GM23338 (cell line): ENCODE measurements at regions not wholly inside any gene's neighbourhood (a gene's known extent, or its start where the extent isn't known, plus 50 kb on each side); places are given as distances from the start of the nearest gene placed in this dataset.

ENCODE experiments used
- ATAC-seq: fragments of 200-7000 bp; cut with Tn5 transposase; 3 replicates; pipeline ENCODE4 v1.9.1; 2020
- DNase-seq: peaks from one replicate; pipeline ENCODE4 v3.0.0-alpha.2; 2015; ENCODE audit warnings: low spot score
- H2AFZ ChIP-seq: fragments of 200-600 bp; sonication (generic); 2 replicates; pipeline ENCODE4 v1.8.0; 2016; ENCODE audit warnings: antibody characterized with exemption, mild to moderate bottlenecking, moderate library complexity
- H3F3A ChIP-seq: fragments of 200-600 bp; sonication (generic); replicated peaks from 2 replicates; pipeline ENCODE4 v1.8.0; 2017; ENCODE audit warnings: antibody characterized with exemption, mixed run types, low read depth
- H3K27ac ChIP-seq: fragments of 200-600 bp; sonication (generic); 2 replicates; pipeline ENCODE4 v1.6.1; 2016; ENCODE audit warnings: low read depth
- H3K27me3 ChIP-seq: fragments of 200-600 bp; sonication (generic); 2 replicates; pipeline ENCODE4 v1.8.0; 2016; ENCODE audit warnings: mild to moderate bottlenecking, mixed run types, moderate library complexity; ENCODE audit not compliant: insufficient read depth
- H3K36me3 ChIP-seq: fragments of 200-600 bp; sonication (generic); 2 replicates; pipeline ENCODE4 v1.8.0; 2016; ENCODE audit warnings: mild to moderate bottlenecking; ENCODE audit not compliant: insufficient read depth
- H3K4me1 ChIP-seq: fragments of 200-600 bp; sonication (generic); 2 replicates; pipeline ENCODE4 v1.8.0; 2016; ENCODE audit warnings: mild to moderate bottlenecking, moderate library complexity; ENCODE audit not compliant: insufficient read depth
- H3K4me2 ChIP-seq: fragments of 200-600 bp; sonication (generic); 2 replicates; pipeline ENCODE4 v1.7.1; 2017; ENCODE audit warnings: mixed run types
- H3K4me3 ChIP-seq: fragments of 200-600 bp; sonication (generic); 2 replicates; pipeline ENCODE4 v1.6.1; 2016; ENCODE audit warnings: mixed run types
- H3K79me2 ChIP-seq: fragments of 200-600 bp; sonication (generic); replicated peaks from 2 replicates; pipeline ENCODE4 v1.8.0; 2017; ENCODE audit warnings: mild to moderate bottlenecking; ENCODE audit not compliant: insufficient read depth
- H3K9me2 ChIP-seq: fragments of 200-600 bp; sonication (generic); 2 replicates; pipeline ENCODE4 v1.8.0; 2017; ENCODE audit not compliant: insufficient read depth
- H4K20me1 ChIP-seq: fragments of 200-600 bp; sonication (generic); replicated peaks from 2 replicates; pipeline ENCODE4 v1.8.0; 2017; ENCODE audit warnings: mild to moderate bottlenecking; ENCODE audit not compliant: insufficient read depth
- H3K27ac Mint-ChIP-seq: 2 replicates; pipeline ENCODE4 v1.8.0; 2020; ENCODE audit warnings: inconsistent platforms, mild to moderate bottlenecking, moderate library complexity, mixed read lengths
- H3K27me3 Mint-ChIP-seq: 3 replicates; pipeline ENCODE4 v1.8.0; 2022; ENCODE audit warnings: low read depth, mild to moderate bottlenecking, moderate library complexity, mixed read lengths, inconsistent platforms; ENCODE audit not compliant: insufficient read depth, poor library complexity
- H3K36me3 Mint-ChIP-seq: 3 replicates; pipeline ENCODE4 v1.8.0; 2021; ENCODE audit warnings: low read depth, mild to moderate bottlenecking, inconsistent platforms, moderate library complexity, mixed read lengths
- H3K4me1 Mint-ChIP-seq: 3 replicates; pipeline ENCODE4 v1.8.0; 2020; ENCODE audit warnings: mild to moderate bottlenecking, inconsistent platforms, mixed read lengths
- H3K4me3 Mint-ChIP-seq: 3 replicates; pipeline ENCODE4 v1.8.0; 2021; ENCODE audit warnings: moderate library complexity, mild to moderate bottlenecking, inconsistent platforms, mixed read lengths
- H3K9me3 Mint-ChIP-seq: 3 replicates; pipeline ENCODE4 v1.8.0; 2020; ENCODE audit warnings: moderate library complexity, mild to moderate bottlenecking, inconsistent platforms, mixed read lengths
- CREB1 ChIP-seq: fragments of 250-450 bp; sonication (Bioruptor Pico); IDR thresholded peaks from 2 replicates; pipeline ENCODE4 v1.5.0; 2020; ENCODE audit warnings: low read depth, mild to moderate bottlenecking, moderate library complexity
- CTCF ChIP-seq, 2 experiments: fragments of 200-600 bp in 1 of 2; sonication (generic) in 1 of 2; conservative IDR thresholded peaks; 2 replicates each; pipeline versions ENCODE4 v1.5.1 to v1.6.1; 2016 to 2017; ENCODE audit warnings: antibody characterized with exemption in 2 of 2, low read depth in 2 of 2, mild to moderate bottlenecking in 2 of 2, moderate library complexity in 1 of 2
- ETS1 ChIP-seq: IDR thresholded peaks from 2 replicates; pipeline ENCODE4 v1.6.1; 2016; ENCODE audit warnings: antibody characterized with exemption
- EZH2 ChIP-seq: fragments of 200-600 bp; sonication (generic); IDR thresholded peaks from one replicate; pipeline ENCODE4 v1.8.0; 2017; ENCODE audit warnings: antibody characterized with exemption, mild to moderate bottlenecking, low read depth; ENCODE audit not compliant: unreplicated experiment
- EZH2phosphoT487 ChIP-seq: fragments of 200-600 bp; sonication (generic); IDR thresholded peaks from one replicate; pipeline ENCODE4 v1.8.1; 2018; ENCODE audit warnings: antibody characterized with exemption; ENCODE audit not compliant: unreplicated experiment
- JUNB ChIP-seq: IDR thresholded peaks from one replicate; pipeline ENCODE4 v1.6.1; 2016; ENCODE audit warnings: antibody characterized with exemption; ENCODE audit not compliant: unreplicated experiment
- NANOG ChIP-seq: IDR thresholded peaks from 2 replicates; pipeline ENCODE4 v1.6.1; 2016; ENCODE audit warnings: antibody characterized with exemption, borderline replicate concordance
- STAT1 ChIP-seq: IDR thresholded peaks from one replicate; pipeline ENCODE4 v1.6.1; 2016; ENCODE audit warnings: antibody characterized with exemption; ENCODE audit not compliant: unreplicated experiment
- ZNF114 ChIP-seq: fragments of 250-450 bp; sonication (Bioruptor Pico); IDR thresholded peaks from 2 replicates; pipeline ENCODE4 v1.5.0; 2020; ENCODE audit warnings: mild to moderate bottlenecking, moderate library complexity
- ZNF331 ChIP-seq: fragments of 250-450 bp; sonication (Bioruptor Pico); IDR thresholded peaks from 2 replicates; pipeline ENCODE4 v1.5.0; 2020; ENCODE audit warnings: low read depth, mild to moderate bottlenecking, moderate library complexity
- TF ChIP-seq, protein P1 (sequence below): IDR thresholded peaks from one replicate; pipeline ENCODE4 v1.6.1; 2018; ENCODE audit warnings: antibody characterized with exemption; ENCODE audit not compliant: unreplicated experiment

- peaks cover 6% of the 10 kb centered on the region for H3K27me3 Mint-ChIP-seq
- H3K4me2 ChIP-seq, result no peak overlapping the region
- no peak for DNase-seq
- H3K27me3 ChIP-seq, result no peaks in the 10 kb centered on the region
- TF ChIP-seq ETS1 (no peak), CTCF (conservative IDR thresholded peaks at IDR 0.05; ENCODE audit: low read depth in 2 of 2) (no peak), ZNF331 (CRISPR knock-in tag) (peak; percentile 68)
- H3K9me2 ChIP-seq, result peaks cover 4% of the 10 kb centered on the region; the same call in 1 of the 2 replicates
- H3K4me1 Mint-ChIP-seq, result peaks cover 34% of the 10 kb centered on the region
- H2AFZ ChIP-seq, result no peak overlapping the region
- peaks cover 84% of the 10 kb centered on the region for H3K9me3 Mint-ChIP-seq
- ATAC-seq, result no peak
- H3F3A ChIP-seq, result no peaks in the 10 kb centered on the region
- no peak overlapping the region for H3K27ac Mint-ChIP-seq
- peaks cover 17% of the 10 kb centered on the region for H3K36me3 Mint-ChIP-seq
- no peak overlapping the region for H3K4me3 ChIP-seq
- H3K79me2 ChIP-seq, result no peaks in the 10 kb centered on the region
- no peaks in the 10 kb centered on the region for H4K20me1 ChIP-seq
- no peak overlapping the region for H3K27ac ChIP-seq
- H3K36me3 ChIP-seq, result no peaks in the 10 kb centered on the region
- no peak overlapping the region for H3K4me3 Mint-ChIP-seq
- peaks cover 25% of the 10 kb centered on the region for H3K4me1 ChIP-seq
These were observed 207.3 kb upstream of the SOX11 start for GRCh38 chr2:5484868-5485267.

- Histone ChIP-seq H3K27ac (no peak overlapping the region), H3K9me2 (no peaks in the 10 kb centered on the region), H3K79me2 (no peaks in the 10 kb centered on the region), H2AFZ (no peak overlapping the region), H3K4me2 (no peak overlapping the region), H3K4me3 (no peak overlapping the region), H3F3A (no peaks in the 10 kb centered on the region), H4K20me1 (no peaks in the 10 kb centered on the region), H3K4me1 (peaks cover 14% of the 10 kb centered on the region), H3K36me3 (no peaks in the 10 kb centered on the region), H3K27me3 (no peaks in the 10 kb centered on the region)
- Mint-ChIP-seq H3K27me3 (peaks cover 5% of the 10 kb centered on the region), H3K4me3 (no peak overlapping the region), H3K4me1 (peaks cover 12% of the 10 kb centered on the region), H3K36me3 (peaks cover 10% of the 10 kb centered on the region), H3K27ac (no peak overlapping the region), H3K9me3 (peaks cover 80% of the 10 kb centered on the region)
- DNase-seq (no peak), ATAC-seq (no peak)
- TF ChIP-seq ZNF114 (CRISPR knock-in tag), result no peak
- no peak for TF ChIP-seq EZH2
- TF ChIP-seq NANOG, result no peak
- TF ChIP-seq CREB1 (CRISPR knock-in tag), result no peak
- TF ChIP-seq, protein P1, sequence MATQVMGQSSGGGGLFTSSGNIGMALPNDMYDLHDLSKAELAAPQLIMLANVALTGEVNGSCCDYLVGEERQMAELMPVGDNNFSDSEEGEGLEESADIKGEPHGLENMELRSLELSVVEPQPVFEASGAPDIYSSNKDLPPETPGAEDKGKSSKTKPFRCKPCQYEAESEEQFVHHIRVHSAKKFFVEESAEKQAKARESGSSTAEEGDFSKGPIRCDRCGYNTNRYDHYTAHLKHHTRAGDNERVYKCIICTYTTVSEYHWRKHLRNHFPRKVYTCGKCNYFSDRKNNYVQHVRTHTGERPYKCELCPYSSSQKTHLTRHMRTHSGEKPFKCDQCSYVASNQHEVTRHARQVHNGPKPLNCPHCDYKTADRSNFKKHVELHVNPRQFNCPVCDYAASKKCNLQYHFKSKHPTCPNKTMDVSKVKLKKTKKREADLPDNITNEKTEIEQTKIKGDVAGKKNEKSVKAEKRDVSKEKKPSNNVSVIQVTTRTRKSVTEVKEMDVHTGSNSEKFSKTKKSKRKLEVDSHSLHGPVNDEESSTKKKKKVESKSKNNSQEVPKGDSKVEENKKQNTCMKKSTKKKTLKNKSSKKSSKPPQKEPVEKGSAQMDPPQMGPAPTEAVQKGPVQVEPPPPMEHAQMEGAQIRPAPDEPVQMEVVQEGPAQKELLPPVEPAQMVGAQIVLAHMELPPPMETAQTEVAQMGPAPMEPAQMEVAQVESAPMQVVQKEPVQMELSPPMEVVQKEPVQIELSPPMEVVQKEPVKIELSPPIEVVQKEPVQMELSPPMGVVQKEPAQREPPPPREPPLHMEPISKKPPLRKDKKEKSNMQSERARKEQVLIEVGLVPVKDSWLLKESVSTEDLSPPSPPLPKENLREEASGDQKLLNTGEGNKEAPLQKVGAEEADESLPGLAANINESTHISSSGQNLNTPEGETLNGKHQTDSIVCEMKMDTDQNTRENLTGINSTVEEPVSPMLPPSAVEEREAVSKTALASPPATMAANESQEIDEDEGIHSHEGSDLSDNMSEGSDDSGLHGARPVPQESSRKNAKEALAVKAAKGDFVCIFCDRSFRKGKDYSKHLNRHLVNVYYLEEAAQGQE, result no peak
- TF ChIP-seq JUNB, result no peak
- no peak for TF ChIP-seq CTCF (conservative IDR thresholded peaks at IDR 0.05; ENCODE audit: low read depth in 2 of 2)
- no peak for TF ChIP-seq ZNF331 (CRISPR knock-in tag)
- TF ChIP-seq STAT1, result no peak
- TF ChIP-seq EZH2phosphoT487, result no peak
These were observed 200.7 kb upstream of the SOX11 start for GRCh38 chr2:5491523-5491922.
